Tibial artery (tissue), 4 donors: ENCODE measurements at regions not wholly inside any gene's neighbourhood (a gene's known extent, or its start where the extent isn't known, plus 50 kb on each side); places are given as distances from the start of the nearest gene placed in this dataset.

ENCODE experiments used
- DNase-seq, 2 donors: peaks; one replicate each; pipeline ENCODE4 v3.0.0-alpha.2; 2019
- H3K27ac ChIP-seq, 2 donors: fragments of 200-600 bp; sonication (generic) in 1 of 2; 1 replicate in 1 of 2; 2 replicates in 1 of 2; pipeline ENCODE4 v1.5.1; 2018 to 2019; ENCODE audit warnings: mild to moderate bottlenecking in 1 of 2
- H3K27me3 ChIP-seq, 2 donors: fragments of 200-600 bp; sonication (generic) in 1 of 2; one replicate each; pipeline versions ENCODE4 v1.5.1 to v1.6.0; 2016 to 2019
- H3K36me3 ChIP-seq, 3 donors: fragments of 200-600 bp; sonication (generic) in 2 of 3; one replicate each; pipeline ENCODE4 v1.5.1; 2016 to 2019; ENCODE audit warnings: mild to moderate bottlenecking in 2 of 3
- H3K4me1 ChIP-seq, 4 donors: fragments of 200-600 bp; sonication (generic) in 2 of 4; 1 replicate in 3 of 4; 2 replicates in 1 of 4; pipeline ENCODE4 v1.5.1; 2016 to 2019
- H3K4me3 ChIP-seq, 2 donors: fragments of 200-600 bp; sonication (generic) in 1 of 2; 1 replicate in 1 of 2; 2 replicates in 1 of 2; pipeline ENCODE4 v1.5.1; 2018 to 2019; ENCODE audit warnings: mild to moderate bottlenecking in 2 of 2
- H3K9me3 ChIP-seq, 3 donors: fragments of 200-600 bp; sonication (generic) in 1 of 3; one replicate each; pipeline ENCODE4 v1.5.1; 2016 to 2019
- CTCF ChIP-seq, 2 experiments: fragments of 200-600 bp in 1 of 2; fragments of 450-650 bp in 1 of 2; IDR thresholded peaks; one replicate each; pipeline ENCODE4 v1.5.1; 2017 to 2019; ENCODE audit warnings: antibody characterized with exemption in 2 of 2, mild to moderate bottlenecking in 1 of 2, moderate library complexity in 1 of 2
- intact Hi-C: fragments of 100-400 bp; cut with DNase I; formaldehyde crosslinking; loops from one replicate; pipeline ENCODE4 v1.15.0; 2023; ENCODE audit warnings: low total_unique reads

- H3K27ac ChIP-seq: no peak overlapping the region
- H3K4me1 ChIP-seq: peaks cover 0 to 22% (median 3%) of the 10 kb centered on the region in 4 donors
- no peak overlapping the region for H3K4me3 ChIP-seq
- H3K36me3 ChIP-seq: no peaks in the 10 kb centered on the region
- DNase-seq: no peak
- no peak for TF ChIP-seq CTCF (IDR thresholded peaks at IDR 0.05)
- intact Hi-C loops: no loop called here
- no peaks in the 10 kb centered on the region for H3K27me3 ChIP-seq
- no peaks in the 10 kb centered on the region for H3K9me3 ChIP-seq
Observed at GRCh38 chr15:62446984-62447383, 281.9 kb upstream of the C2CD4B start.

GRCh38 chr15:62447742-62448141, 282.7 kb upstream of the C2CD4B start:
- Histone ChIP-seq H3K27me3 (no peaks in the 10 kb centered on the region), H3K27ac (no peak overlapping the region), H3K4me1 (peaks cover 0 to 22% (median 3%) of the 10 kb centered on the region in 4 donors), H3K4me3 (no peak overlapping the region), H3K36me3 (no peaks in the 10 kb centered on the region), H3K9me3 (no peaks in the 10 kb centered on the region)
- no peak for DNase-seq
- intact Hi-C loops: no loop called here
- no peak for TF ChIP-seq CTCF (IDR thresholded peaks at IDR 0.05)

DNA sequence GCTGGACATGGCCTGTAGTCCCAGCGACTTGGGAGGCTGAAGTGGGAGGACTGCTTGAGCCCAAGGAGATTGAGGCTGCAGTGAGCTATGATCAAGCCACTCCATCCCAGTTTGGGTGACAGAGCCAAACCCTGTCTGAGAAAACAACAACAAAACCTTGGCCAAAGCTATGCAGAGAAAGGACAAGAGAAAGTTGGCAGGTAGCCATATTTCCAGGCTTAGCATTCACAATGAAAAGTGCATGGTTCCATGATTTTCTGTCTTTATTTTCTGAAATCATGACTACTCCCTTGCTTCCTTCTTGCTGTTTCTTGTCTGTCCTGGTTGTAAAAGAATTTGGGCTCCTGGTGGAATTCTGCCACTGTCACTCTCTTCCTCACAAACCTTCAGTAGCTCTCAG, 284.6 kb upstream of the C2CD4B start:
- H3K9me3 ChIP-seq: no peaks in the 10 kb centered on the region
- no peak for TF ChIP-seq CTCF (IDR thresholded peaks at IDR 0.05)
- no peak overlapping the region for H3K4me3 ChIP-seq
- DNase-seq: no peak
- no peak overlapping the region for H3K27ac ChIP-seq
- H3K36me3 ChIP-seq: no peaks in the 10 kb centered on the region
- H3K4me1 ChIP-seq: peaks cover 0 to 38% (median 10%) of the 10 kb centered on the region in 4 donors
- intact Hi-C loops: no loop called here
- H3K27me3 ChIP-seq: no peaks in the 10 kb centered on the region

DNA sequence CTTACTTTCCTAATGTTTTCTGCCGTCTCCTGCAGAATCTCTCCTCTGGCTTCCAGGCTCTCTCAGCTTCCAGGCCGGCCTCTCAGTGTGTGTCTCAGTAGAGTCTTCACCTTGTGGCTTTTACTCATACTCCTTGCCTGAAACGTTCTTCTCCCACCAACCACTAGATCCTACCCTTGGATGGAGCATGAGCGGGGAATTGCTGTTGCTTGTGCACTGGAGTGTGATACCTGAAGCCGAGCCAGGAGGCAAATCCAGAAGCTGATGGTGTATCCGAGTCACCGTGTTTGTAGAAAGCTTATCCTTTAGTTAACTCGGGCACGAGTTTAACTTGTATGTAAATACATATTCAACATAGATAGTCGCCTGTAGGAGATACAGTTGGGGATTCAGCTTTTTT, 285.0 kb upstream of the C2CD4B start:
- intact Hi-C loops: no loop called here
- no peak overlapping the region for H3K27ac ChIP-seq
- H3K4me3 ChIP-seq: no peak overlapping the region
- H3K36me3 ChIP-seq: no peaks in the 10 kb centered on the region
- no peaks in the 10 kb centered on the region for H3K27me3 ChIP-seq
- H3K9me3 ChIP-seq: no peaks in the 10 kb centered on the region
- no peak for TF ChIP-seq CTCF (IDR thresholded peaks at IDR 0.05)
- peaks cover 0 to 38% (median 9%) of the 10 kb centered on the region in 4 donors for H3K4me1 ChIP-seq
- DNase-seq: no peak

DNA sequence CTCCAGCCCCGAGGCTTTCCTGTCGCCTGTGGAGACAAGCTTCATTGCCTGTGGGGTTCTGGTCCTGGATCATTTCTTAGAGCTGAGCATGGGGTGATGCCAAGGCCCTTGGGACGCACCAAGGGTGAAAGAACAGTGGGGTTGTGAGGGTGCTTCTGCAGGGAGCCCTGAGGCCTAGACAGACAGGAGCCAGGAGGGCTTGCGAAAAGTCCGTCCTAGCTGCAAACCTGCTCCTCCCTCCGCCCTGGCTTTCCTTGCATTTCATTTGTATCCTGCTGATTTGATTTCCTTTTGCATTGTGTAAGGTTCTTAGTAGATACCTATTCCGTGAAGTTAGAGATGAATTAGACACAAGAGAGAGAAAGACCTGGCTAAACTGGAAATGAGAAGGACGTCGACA, 286.9 kb upstream of the C2CD4B start:
- DNase-seq: no peak
- no peak for TF ChIP-seq CTCF (IDR thresholded peaks at IDR 0.05)
- H3K4me3 ChIP-seq: no peak overlapping the region
- intact Hi-C loops: no loop called here
- H3K4me1 ChIP-seq: peaks cover 0 to 57% (median 23%) of the 10 kb centered on the region in 4 donors
- H3K9me3 ChIP-seq: no peaks in the 10 kb centered on the region
- no peak overlapping the region for H3K27ac ChIP-seq
- H3K36me3 ChIP-seq: no peaks in the 10 kb centered on the region
- H3K27me3 ChIP-seq: no peaks in the 10 kb centered on the region

GRCh38 chr15:62452667-62453066, 287.6 kb upstream of the C2CD4B start:
- no peaks in the 10 kb centered on the region for H3K9me3 ChIP-seq
- intact Hi-C loops: no loop called here
- H3K4me1 ChIP-seq: peaks cover 0 to 59% (median 30%) of the 10 kb centered on the region in 4 donors
- H3K27ac ChIP-seq: no peak overlapping the region
- H3K4me3 ChIP-seq: no peak overlapping the region
- DNase-seq: no peak
- H3K27me3 ChIP-seq: no peaks in the 10 kb centered on the region
- TF ChIP-seq CTCF (IDR thresholded peaks at IDR 0.05): no peak
- no peaks in the 10 kb centered on the region for H3K36me3 ChIP-seq
